CD4-positive, alpha-beta T cell (primary cell): ENCODE measurements at regions not wholly inside any gene's neighbourhood (a gene's known extent, or its start where the extent isn't known, plus 50 kb on each side); places are given as distances from the start of the nearest gene placed in this dataset.

Source experiments
- ATAC-seq: fragments of 200-7000 bp; cut with Tn5 transposase; one replicate; pipeline ENCODE4 v1.10.0; 2022; ENCODE audit warnings: mild to moderate bottlenecking; ENCODE audit not compliant: poor library complexity
- CTCF ChIA-PET: fragments of 350-600 bp; sonication (Branson Sonifier 250); formaldehyde crosslinking; loops from one replicate; lab custom pipeline; 2021; ENCODE audit warnings: antibody characterized with exemption, inconsistent platforms; lab: Charles Lee
- POLR2A ChIA-PET: fragments of 350-600 bp; sonication (Branson Sonifier 250); formaldehyde crosslinking; loops from one replicate; lab custom pipeline; 2021; ENCODE audit warnings: antibody characterized with exemption, inconsistent platforms; lab: Charles Lee
- DNase-seq, 14 experiments: peaks; one replicate each; pipeline ENCODE4 v3.0.0-alpha.2; 2013 to 2020; ENCODE audit warnings: mixed read lengths in 2 of 14
- H3K27ac ChIP-seq, 2 donors: one replicate each; pipeline versions ENCODE4 v1.5.1 to v1.7.0; 2013; ENCODE audit warnings: low read length in 2 of 2, low read depth in 1 of 2, mild to moderate bottlenecking in 1 of 2
- H3K27me3 ChIP-seq, 2 experiments: 1 replicate in 1 of 2; 2 replicates in 1 of 2; pipeline versions ENCODE4 v1.6.1 to v1.7.0; 2013; ENCODE audit warnings: low read length in 2 of 2, control low read depth in 1 of 2, mild to moderate bottlenecking in 1 of 2, moderate library complexity in 1 of 2; ENCODE audit not compliant: insufficient read depth in 2 of 2, control insufficient read depth in 1 of 2
- H3K36me3 ChIP-seq: one replicate; pipeline ENCODE4 v1.6.1; 2013; ENCODE audit warnings: low read length, control low read depth; ENCODE audit not compliant: insufficient read depth
- H3K4me1 ChIP-seq: one replicate; pipeline ENCODE4 v1.6.1; 2013; ENCODE audit warnings: low read length, control low read depth; ENCODE audit not compliant: insufficient read depth
- H3K4me3 ChIP-seq: one replicate; pipeline ENCODE4 v1.5.1; 2013; ENCODE audit warnings: mild to moderate bottlenecking, low read length, moderate library complexity
- H3K9me3 ChIP-seq, 2 experiments: 1 replicate in 1 of 2; 2 replicates in 1 of 2; pipeline versions ENCODE4 v1.6.1 to v1.7.0; 2013; ENCODE audit warnings: low read length in 2 of 2, mild to moderate bottlenecking in 2 of 2, control low read depth in 1 of 2, moderate library complexity in 1 of 2; ENCODE audit not compliant: control insufficient read depth in 1 of 2, insufficient read depth in 1 of 2
- H3K27ac Mint-ChIP-seq: one replicate; pipeline ENCODE4 v1.8.0; 2020; ENCODE audit warnings: mixed read lengths
- H3K27me3 Mint-ChIP-seq: one replicate; pipeline ENCODE4 v1.8.0; 2021; ENCODE audit warnings: mixed read lengths
- H3K36me3 Mint-ChIP-seq: one replicate; pipeline ENCODE4 v1.8.0; 2021; ENCODE audit warnings: low read depth, mixed read lengths
- H3K4me1 Mint-ChIP-seq: one replicate; pipeline ENCODE4 v1.8.0; 2021; ENCODE audit warnings: low read depth, mixed read lengths
- H3K4me3 Mint-ChIP-seq: one replicate; pipeline ENCODE4 v1.8.0; 2020; ENCODE audit warnings: mild to moderate bottlenecking, mixed read lengths
- H3K9me3 Mint-ChIP-seq: one replicate; pipeline ENCODE4 v1.8.0; 2020; ENCODE audit warnings: mixed read lengths
- CTCF ChIP-seq: fragments of 200-600 bp; IDR thresholded peaks from one replicate; pipeline ENCODE4 v1.8.0; 2022; ENCODE audit warnings: antibody characterized with exemption, mild to moderate bottlenecking
- intact Hi-C, 2 experiments: fragments of 100-400 bp; cut with DNase I in 1 of 2; cut with micrococcal nuclease in 1 of 2; formaldehyde crosslinking; loops; one replicate each; pipeline versions ENCODE4 v1.15.1 to v1.9.0; 2023 to 2025; cut with DNase I, micrococcal nuclease

DNA sequence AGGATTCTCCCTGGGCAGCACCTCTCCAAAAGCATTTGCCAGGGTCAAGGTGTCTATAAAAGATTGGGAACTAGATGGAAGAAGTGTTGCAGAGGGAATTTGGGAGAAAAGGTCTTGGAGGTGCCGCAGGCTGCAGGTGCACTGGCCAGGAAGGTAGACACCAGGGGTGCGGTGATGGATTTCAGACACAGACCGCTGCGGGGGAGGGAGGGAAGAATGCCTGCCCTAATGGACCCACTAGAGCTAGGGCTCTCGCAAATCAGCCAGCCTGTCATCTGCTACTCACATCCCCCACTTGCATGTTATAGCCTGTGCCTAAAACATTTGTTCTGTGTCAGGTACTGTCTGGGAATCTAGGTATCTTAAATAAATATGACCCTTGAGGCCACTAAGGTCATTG, 193.6 kb upstream of the SLC24A3 start:
- no peaks in the 10 kb centered on the region for H3K4me1 ChIP-seq
- no peak overlapping the region for H3K27ac Mint-ChIP-seq
- no peak for ATAC-seq
- H3K9me3 Mint-ChIP-seq: no peaks in the 10 kb centered on the region
- H3K4me3 ChIP-seq: no peak overlapping the region
- H3K36me3 Mint-ChIP-seq: no peaks in the 10 kb centered on the region
- intact Hi-C loops: no loop called here
- H3K27me3 Mint-ChIP-seq: peaks cover 4% of the 10 kb centered on the region
- H3K36me3 ChIP-seq: no peaks in the 10 kb centered on the region
- H3K27me3 ChIP-seq: no peaks in the 10 kb centered on the region
- ChIA-PET POLR2A (no interaction called here), CTCF (no interaction called here)
- no peak overlapping the region for H3K27ac ChIP-seq
- no peak for DNase-seq
- TF ChIP-seq CTCF: no peak
- no peak overlapping the region for H3K4me3 Mint-ChIP-seq
- no peaks in the 10 kb centered on the region for H3K4me1 Mint-ChIP-seq
- peaks cover 0 to 28% of the 10 kb centered on the region in 2 experiments for H3K9me3 ChIP-seq

GRCh38 chr20:19019734-19020364, 192.6 kb upstream of the SLC24A3 start:
- no peak for DNase-seq
- no peaks in the 10 kb centered on the region for H3K36me3 Mint-ChIP-seq
- no peak overlapping the region for H3K27ac Mint-ChIP-seq

DNA sequence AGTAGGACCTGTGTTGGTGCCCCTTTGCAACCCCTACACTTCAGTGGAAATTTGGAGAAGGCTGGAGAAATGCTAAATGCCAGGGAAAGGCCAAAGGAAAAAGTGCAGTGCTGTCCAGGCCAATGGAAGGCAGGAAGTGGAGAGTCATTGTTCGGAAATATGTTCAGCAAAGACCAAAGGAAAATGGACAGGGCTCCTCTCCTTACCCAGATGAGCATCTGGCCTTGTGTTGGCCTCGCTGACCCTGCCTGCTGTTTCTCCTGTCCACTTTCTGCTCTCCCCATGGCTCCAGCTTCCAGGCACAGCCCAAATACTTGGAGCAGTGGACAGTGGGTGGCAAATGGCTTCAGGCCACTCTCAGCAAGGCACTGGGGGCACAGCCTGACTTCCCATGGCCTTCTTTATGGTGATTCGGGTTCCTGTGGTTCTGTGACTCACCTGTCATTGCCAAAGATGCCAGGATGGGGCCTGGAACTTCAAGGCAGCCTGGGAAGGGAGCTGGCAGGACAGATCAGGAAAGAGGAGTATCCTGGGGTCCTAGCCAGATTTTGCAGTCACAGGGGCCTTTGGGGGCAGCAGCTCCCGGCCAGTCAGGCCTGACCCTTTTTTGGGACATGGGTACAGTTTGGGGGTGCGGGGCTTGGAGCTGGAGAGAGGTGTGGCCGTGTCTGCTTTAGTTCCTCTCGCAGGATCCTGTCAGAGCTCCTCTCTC, 190.9 kb upstream of the SLC24A3 start:
- Histone ChIP-seq H3K36me3 (no peaks in the 10 kb centered on the region), H3K27ac (no peak overlapping the region), H3K9me3 (peaks cover 0 to 25% of the 10 kb centered on the region in 2 experiments), H3K27me3 (no peaks in the 10 kb centered on the region), H3K4me1 (no peaks in the 10 kb centered on the region), H3K4me3 (no peak overlapping the region)
- no peak overlapping the region for H3K27ac Mint-ChIP-seq
- POLR2A ChIA-PET: no interaction called here
- H3K27me3 Mint-ChIP-seq: peaks cover 4% of the 10 kb centered on the region
- ATAC-seq: no peak
- no peak for TF ChIP-seq CTCF
- no peaks in the 10 kb centered on the region for H3K36me3 Mint-ChIP-seq
- no peak for DNase-seq
- H3K4me1 Mint-ChIP-seq: no peaks in the 10 kb centered on the region
- H3K9me3 Mint-ChIP-seq: no peaks in the 10 kb centered on the region
- CTCF ChIA-PET: no interaction called here
- H3K4me3 Mint-ChIP-seq: no peak overlapping the region
- intact Hi-C loops: no loop called here

More at GRCh38 chr20:19019734-19020364, 192.6 kb upstream of the SLC24A3 start:
- Histone ChIP-seq H3K9me3 (peaks cover 0 to 28% of the 10 kb centered on the region in 2 experiments), H3K27me3 (no peaks in the 10 kb centered on the region), H3K36me3 (no peaks in the 10 kb centered on the region), H3K4me3 (no peak overlapping the region), H3K4me1 (no peaks in the 10 kb centered on the region), H3K27ac (no peak overlapping the region)
- no peak for ATAC-seq
- no peak overlapping the region for H3K4me3 Mint-ChIP-seq
- no peaks in the 10 kb centered on the region for H3K9me3 Mint-ChIP-seq
- H3K4me1 Mint-ChIP-seq: no peaks in the 10 kb centered on the region
- no peak for TF ChIP-seq CTCF
- CTCF ChIA-PET: no interaction called here
- H3K27me3 Mint-ChIP-seq: peaks cover 4% of the 10 kb centered on the region
- POLR2A ChIA-PET: no interaction called here
- intact Hi-C loops: no loop called here
